Heart right ventricle (tissue), 16 donors: ENCODE measurements at regions not wholly inside any gene's neighbourhood (a gene's known extent, or its start where the extent isn't known, plus 50 kb on each side); places are given as distances from the start of the nearest gene placed in this dataset.

ENCODE experiments used
- ATAC-seq, 8 donors: fragments of 200-7000 bp; cut with Tn5 transposase; one replicate each; pipeline ENCODE4 v1.9.1; 2020; ENCODE audit warnings: mild to moderate bottlenecking in 8 of 8, moderate library complexity in 8 of 8, moderate number of reproducible peaks in 1 of 8
- DNase-seq, 2 donors: peaks; one replicate each; pipeline ENCODE4 v3.0.0-alpha.2; 2020
- H3K27ac ChIP-seq, 10 donors: fragments of 200-600 bp; sonication (generic) in 2 of 10; one replicate each; pipeline versions ENCODE4 v1.5.0 to v1.8.0; 2020 to 2022; ENCODE audit warnings: mild to moderate bottlenecking in 3 of 10
- H3K27me3 ChIP-seq, 7 donors: fragments of 200-600 bp; one replicate each; pipeline ENCODE4 v1.8.0; 2021 to 2022; ENCODE audit warnings: mild to moderate bottlenecking in 2 of 7
- H3K36me3 ChIP-seq, 9 donors: fragments of 200-600 bp; sonication (generic) in 1 of 9; one replicate each; pipeline versions ENCODE4 v1.5.0 to v1.8.0; 2020 to 2022; ENCODE audit warnings: mild to moderate bottlenecking in 2 of 9
- H3K4me1 ChIP-seq, 9 donors: fragments of 200-600 bp; sonication (generic) in 1 of 9; one replicate each; pipeline versions ENCODE4 v1.5.0 to v1.8.0; 2020 to 2022; ENCODE audit warnings: mild to moderate bottlenecking in 4 of 9
- H3K4me3 ChIP-seq, 10 donors: fragments of 200-600 bp; sonication (generic) in 2 of 10; one replicate each; pipeline versions ENCODE4 v1.5.0 to v1.8.0; 2020 to 2022; ENCODE audit warnings: mild to moderate bottlenecking in 7 of 10, moderate library complexity in 2 of 10
- H3K9me3 ChIP-seq, 11 donors: fragments of 200-600 bp in 10 of 11; sonication (generic) in 2 of 11; one replicate each; pipeline versions ENCODE4 v1.5.0 to v1.8.0; 2013 to 2022; ENCODE audit warnings: mild to moderate bottlenecking in 2 of 11, control low read depth in 1 of 11, moderate library complexity in 1 of 11
- CTCF ChIP-seq, 9 donors: fragments of 200-600 bp; sonication (generic) in 2 of 9; IDR thresholded peaks; one replicate each; pipeline versions ENCODE4 v1.5.0 to v1.8.0; 2021 to 2022; ENCODE audit warnings: antibody characterized with exemption in 9 of 9, mild to moderate bottlenecking in 5 of 9, moderate library complexity in 1 of 9
- WGBS, 2 donors: extraction: QIAGEN DNeasy Blood & Tissue Kit; methylation state at CpG; one replicate each; pipeline ENCODE4 v1.1.7; 2013; ENCODE audit warnings: inconsistent platforms in 1 of 2; 5-methylcytosine and 5-hydroxymethylcytosine counted together
- intact Hi-C, 10 donors: fragments of 100-400 bp; cut with DNase I; formaldehyde crosslinking; loops; one replicate each; pipeline versions ENCODE4 v1.11.1 to v1.14.2; 2022
- donor health status: Arrhythmogenic right ventricular cardiomyopathy.
- donor health status: ischemic (EF 13 %, LVEDD 7.1; RV severe dilation, severe dysfunction).
- donor health status: healthy with polysubstance abuse.
- donor health status: DM: no; HTN: yes; CAD: no.
- donor health status: DM: no; HTN: no; CAD: no.
- donor health status: ischemic (EF 25% LVEDD 6.9; RV normal size, moderate dysfunction).
- donor health status: ischemic (EF 25% LVEDD 5.7; RV mildly dilated, moderate dysfunction).
- donor health status: healthy.
- donor health status: DM: yes; HTN: yes; CAD: no.
- donor health status: Ischemic cardiomyopathy.
- donor health status: ischemic (EF 35%, LVEDD 5.7; RV mildly dilated, moderate dysfunction).
- donor health status: nonischemic (EF 11% LVEDD 7.7; RV severe dilation, severe dysfunction).
- donor health status: DM: yes; HTN: yes; CAD: no.
- donor health status: PGD.
- donor health status: ischemic (EF 29% LVEDD 5.4; RV normal size, mild dysfunction).
- donor health status: nonischemic (EF 23%, LVEDD 6.1; RV moderate dilation, normal function).

- no peaks in the 10 kb centered on the region for H3K36me3 ChIP-seq
- no peak for TF ChIP-seq CTCF (IDR thresholded peaks at IDR 0.05)
- intact Hi-C loops, result loop anchor here in 1 of 10 donors (10.0 kb wide), 1 partner anchor 120 kb away; the partner anchor contains the start of gene GOSR1
- no peaks in the 10 kb centered on the region for H3K9me3 ChIP-seq
- no peak overlapping the region for H3K4me3 ChIP-seq
- ATAC-seq, result no peak
- DNase-seq, result no peak
- WGBS, 2 donors, result 81 to 82% methylated on average over 18 of the region's 18 CpGs
- H3K27ac ChIP-seq, result no peak overlapping the region
- H3K27me3 ChIP-seq, result peaks cover 0 to 4% (median 0%) of the 10 kb centered on the region in 7 donors
- peaks cover 0 to under 1% (median 0%) of the 10 kb centered on the region in 9 donors for H3K4me1 ChIP-seq
Observed at GRCh38 chr17:30594223-30594952, 117.2 kb downstream of the GOSR1 start.

- H3K36me3 ChIP-seq, result no peaks in the 10 kb centered on the region
- DNase-seq (no peak), ATAC-seq (no peak)
- intact Hi-C loops, result loop anchor here in 1 of 10 donors (10.0 kb wide), 1 partner anchor 115 kb away; the partner anchor contains the start of gene GOSR1
- H3K9me3 ChIP-seq, result peaks cover 0 to 7% (median 0%) of the 10 kb centered on the region in 11 donors
- peaks cover 0 to 4% (median 0%) of the 10 kb centered on the region in 7 donors for H3K27me3 ChIP-seq
- WGBS, 2 donors, result 73% methylated on average over 3 of the region's 3 CpGs
- H3K27ac ChIP-seq, result no peak overlapping the region
- TF ChIP-seq CTCF (IDR thresholded peaks at IDR 0.05), result no peak
- no peak overlapping the region for H3K4me3 ChIP-seq
- no peaks in the 10 kb centered on the region for H3K4me1 ChIP-seq
Observed at GRCh38 chr17:30590081-30590733, 113.0 kb downstream of the GOSR1 start.

GRCh38 chr17:30589431-30589830 is 112.2 kb downstream of the GOSR1 start:
- H3K36me3 ChIP-seq, result no peaks in the 10 kb centered on the region
- WGBS, 2 donors, result 89 to 98% methylated on average over 1 of the region's 1 CpG
- intact Hi-C loops, result no loop called here

More at GRCh38 chr17:30589431-30589830, 112.2 kb downstream of the GOSR1 start:
- no peak overlapping the region for H3K27ac ChIP-seq
- DNase-seq, result no peak
- no peak overlapping the region for H3K4me3 ChIP-seq
- peaks cover 0 to 4% (median 0%) of the 10 kb centered on the region in 7 donors for H3K27me3 ChIP-seq
- ATAC-seq, result no peak
- no peaks in the 10 kb centered on the region for H3K4me1 ChIP-seq
- no peak for TF ChIP-seq CTCF (IDR thresholded peaks at IDR 0.05)
- H3K9me3 ChIP-seq, result peaks cover 0 to 7% (median 0%) of the 10 kb centered on the region in 11 donors
